GM19468 (cell line): ENCODE measurements at regions not wholly inside any gene's neighbourhood (a gene's known extent, or its start where the extent isn't known, plus 50 kb on each side); places are given as distances from the start of the nearest gene placed in this dataset.
"Not testable (repeated sequence)": the region's sequence is repeated elsewhere in the genome, so short reads cannot be mapped to it uniquely, and the experiment has no call there.

ENCODE experiments used
- ATAC-seq: cut with Tn5 transposase; IDR thresholded peaks from one replicate; pipeline ENCODE4 v1.9.1; 2021; ENCODE audit warnings: mild to moderate bottlenecking, moderate library complexity, moderate number of reproducible peaks; ENCODE audit not compliant: unreplicated experiment; ENCODE audit errors: extremely low read depth

GRCh38 chr5:67793966-67794365 lies 421.6 kb upstream of the PIK3R1 start:
- no peak for ATAC-seq

GRCh38 chr5:67793418-67793817 lies 422.1 kb upstream of the PIK3R1 start:
- ATAC-seq = no peak

GRCh38 chr5:67792891-67793290 lies 422.7 kb upstream of the PIK3R1 start:
- ATAC-seq = no peak

GRCh38 chr5:67790390-67790789 lies 425.2 kb upstream of the PIK3R1 start:
- ATAC-seq = no peak

GRCh38 chr5:67779893-67780623 lies 435.5 kb upstream of the PIK3R1 start:
- ATAC-seq = not testable (repeated sequence)

GRCh38 chr5:67774786-67775185 lies 440.8 kb upstream of the PIK3R1 start:
- no peak for ATAC-seq

- no peak for ATAC-seq
These were observed 441.3 kb upstream of the PIK3R1 start for GRCh38 chr5:67774267-67774552.

- ATAC-seq = no peak
These were observed 441.9 kb upstream of the PIK3R1 start for GRCh38 chr5:67773411-67774266.

GRCh38 chr5:67771791-67772190 lies 443.8 kb upstream of the PIK3R1 start:
- ATAC-seq = no peak

GRCh38 chr5:67771221-67771620 lies 444.3 kb upstream of the PIK3R1 start:
- no peak for ATAC-seq

- ATAC-seq = no peak
These were observed 445.0 kb upstream of the PIK3R1 start for GRCh38 chr5:67770431-67771025.

- no peak for ATAC-seq
These were observed 449.9 kb upstream of the PIK3R1 start for GRCh38 chr5:67765697-67766096.

GRCh38 chr5:67757771-67758170 lies 457.8 kb upstream of the PIK3R1 start:
- not testable (repeated sequence) for ATAC-seq

- no peak for ATAC-seq
These were observed 463.2 kb upstream of the PIK3R1 start for GRCh38 chr5:67752357-67752708.

GRCh38 chr5:67748165-67748690 lies 467.3 kb upstream of the PIK3R1 start:
- ATAC-seq = no peak

- no peak for ATAC-seq
These were observed 468.5 kb upstream of the PIK3R1 start for GRCh38 chr5:67747096-67747495.

GRCh38 chr5:67746608-67747007 lies 468.9 kb upstream of the PIK3R1 start:
- not testable (repeated sequence) for ATAC-seq

- ATAC-seq = no peak
These were observed 469.5 kb upstream of the PIK3R1 start for GRCh38 chr5:67746103-67746502.

- ATAC-seq = no peak
These were observed 482.6 kb upstream of the PIK3R1 start for GRCh38 chr5:67732921-67733320.

GRCh38 chr5:67732471-67732870 lies 483.1 kb upstream of the PIK3R1 start:
- ATAC-seq = no peak

- ATAC-seq = no peak
These were observed 483.7 kb upstream of the PIK3R1 start for GRCh38 chr5:67731886-67732285.
